ENCODE measurements at regions not wholly inside any gene's neighbourhood (a gene's known extent, or its start where the extent isn't known, plus 50 kb on each side); places are given as distances from the start of the nearest gene placed in this dataset.

DNA sequence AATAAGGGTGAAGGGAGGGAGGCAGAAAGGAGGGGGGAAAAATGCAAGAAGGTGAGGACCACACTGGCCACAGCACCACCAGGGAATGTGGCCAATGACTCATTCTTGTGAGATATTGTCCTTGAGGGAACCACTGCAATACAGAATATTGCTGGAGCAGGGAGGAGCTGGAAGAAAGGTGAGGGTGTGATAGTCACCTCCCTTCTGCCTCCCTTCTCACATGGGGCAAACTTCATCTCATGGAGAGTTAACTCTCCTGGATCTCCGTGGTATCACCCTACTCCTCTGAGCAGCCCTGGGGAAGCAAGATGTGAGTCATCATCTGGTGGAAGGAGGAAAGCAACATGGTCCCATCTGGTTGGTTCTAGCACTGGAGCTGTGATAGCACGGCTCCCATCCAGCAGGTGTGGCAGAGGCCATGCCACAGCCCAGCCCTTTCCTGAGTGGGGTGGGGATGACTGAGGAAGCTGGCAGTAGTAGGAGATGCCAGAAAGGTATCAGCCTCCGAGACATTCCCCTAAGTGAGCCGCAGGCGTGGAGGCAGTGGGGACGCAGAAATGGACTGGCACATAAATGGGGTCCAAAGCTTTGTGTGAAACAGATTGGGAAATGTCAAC, 115.9 kb upstream of the LPP start:
- peaks cover 0 to under 1% (median 0%) of the 10 kb centered on the region in 3 donors for H3K9me3 ChIP-seq (ENCODE audit: control extremely low read depth in 1 of 3, control insufficient read depth in 2 of 3, insufficient read depth in 1 of 3, low read length in 2 of 3)
- ATAC-seq (ENCODE audit: low read depth) (no peak), DNase-seq (no peak)
- no peaks in the 10 kb centered on the region for H3K36me3 ChIP-seq (replicated peaks in 1 of 2; ENCODE audit: control extremely low read depth in 1 of 2, control insufficient read depth in 1 of 2, extremely low read depth in 1 of 2, insufficient read depth in 2 of 2, low read length in 1 of 2)
- ChIA-PET CTCF (no interaction called here), POLR2A (no interaction called here)
- no peak overlapping the region for H3K4me2 ChIP-seq (replicated peaks; ENCODE audit: low read depth, low read length, poor library complexity, severe bottlenecking)
- H3K27ac ChIP-seq (ENCODE audit: low read length in 2 of 2), result no peak overlapping the region
- Mint-ChIP-seq H3K27ac (no peak overlapping the region), H3K4me3 (no peak overlapping the region), H3K4me1 (peaks cover 7% of the 10 kb centered on the region), H3K9me3 (ENCODE audit: insufficient read depth) (peaks cover 8% of the 10 kb centered on the region), H3K27me3 (peaks cover 6% of the 10 kb centered on the region)
- H4K20me1 ChIP-seq (ENCODE audit: control insufficient read depth, insufficient read depth, low read length, poor library complexity, severe bottlenecking), result no peaks in the 10 kb centered on the region
- intact Hi-C loops (cut with micrococcal nuclease), result no loop called here
- peaks cover 0 to 4% (median 2%) of the 10 kb centered on the region in 4 experiments for H3K27me3 ChIP-seq (replicated peaks in 1 of 4; ENCODE audit: control extremely low read depth in 1 of 4, control insufficient read depth in 3 of 4, insufficient read depth in 4 of 4, low read length in 3 of 4)
- H3K9ac ChIP-seq (ENCODE audit: low read length), result no peak overlapping the region
- TF ChIP-seq, protein P1, sequence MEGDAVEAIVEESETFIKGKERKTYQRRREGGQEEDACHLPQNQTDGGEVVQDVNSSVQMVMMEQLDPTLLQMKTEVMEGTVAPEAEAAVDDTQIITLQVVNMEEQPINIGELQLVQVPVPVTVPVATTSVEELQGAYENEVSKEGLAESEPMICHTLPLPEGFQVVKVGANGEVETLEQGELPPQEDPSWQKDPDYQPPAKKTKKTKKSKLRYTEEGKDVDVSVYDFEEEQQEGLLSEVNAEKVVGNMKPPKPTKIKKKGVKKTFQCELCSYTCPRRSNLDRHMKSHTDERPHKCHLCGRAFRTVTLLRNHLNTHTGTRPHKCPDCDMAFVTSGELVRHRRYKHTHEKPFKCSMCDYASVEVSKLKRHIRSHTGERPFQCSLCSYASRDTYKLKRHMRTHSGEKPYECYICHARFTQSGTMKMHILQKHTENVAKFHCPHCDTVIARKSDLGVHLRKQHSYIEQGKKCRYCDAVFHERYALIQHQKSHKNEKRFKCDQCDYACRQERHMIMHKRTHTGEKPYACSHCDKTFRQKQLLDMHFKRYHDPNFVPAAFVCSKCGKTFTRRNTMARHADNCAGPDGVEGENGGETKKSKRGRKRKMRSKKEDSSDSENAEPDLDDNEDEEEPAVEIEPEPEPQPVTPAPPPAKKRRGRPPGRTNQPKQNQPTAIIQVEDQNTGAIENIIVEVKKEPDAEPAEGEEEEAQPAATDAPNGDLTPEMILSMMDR (IDR thresholded peaks at IDR 0.05), result no peak
- TF ChIP-seq EZH2 (IDR thresholded peaks at IDR 0.05; ENCODE audit: borderline replicate concordance, insufficient read depth, low read depth, low read length, poor library complexity, severe bottlenecking), result no peak
- H2AFZ ChIP-seq (ENCODE audit: insufficient read depth, low read depth, low read length, poor library complexity, severe bottlenecking), result no peak overlapping the region
- WGBS (ENCODE audit: insufficient coverage), result 100% methylated on average over 2 of the region's 6 CpGs
- H3K4me3 ChIP-seq (ENCODE audit: control extremely low read depth in 1 of 5, extremely low read depth in 1 of 5, insufficient read depth in 1 of 5, low read depth in 2 of 5, low read length in 4 of 5), result no peak overlapping the region
- peaks cover 4 to 6% of the 10 kb centered on the region in 2 donors for H3K4me1 ChIP-seq (ENCODE audit: control insufficient read depth in 2 of 2, insufficient read depth in 2 of 2, low read length in 2 of 2)
- no peaks in the 10 kb centered on the region for H3K79me2 ChIP-seq (ENCODE audit: control insufficient read depth, insufficient read depth, low read length)

DNA sequence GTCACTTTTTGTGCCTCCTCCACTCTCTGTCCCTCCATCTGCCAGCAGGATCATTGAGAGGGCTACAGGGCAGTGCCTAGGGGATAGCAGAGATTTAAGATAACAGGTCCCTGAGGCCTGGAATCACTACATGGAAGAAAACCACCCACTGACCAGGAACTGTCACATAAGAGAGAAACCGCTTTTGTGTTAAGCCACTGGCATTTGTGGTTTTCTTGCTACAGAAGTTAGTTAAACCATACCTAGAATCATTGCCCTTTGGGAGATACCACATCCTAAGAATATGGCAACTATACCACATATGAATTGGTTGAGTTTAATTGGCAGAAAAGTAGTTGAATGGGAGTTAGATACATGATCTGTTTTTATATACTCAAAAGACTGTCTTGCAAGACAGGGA, 112.8 kb upstream of the LPP start:
- intact Hi-C loops (cut with micrococcal nuclease), result no loop called here
- no CpG with 5 or more reads among the region's 1 CpG for WGBS (ENCODE audit: insufficient coverage)
- Mint-ChIP-seq H3K27ac (no peak overlapping the region), H3K27me3 (peaks cover 4% of the 10 kb centered on the region), H3K4me1 (peaks cover 2% of the 10 kb centered on the region), H3K4me3 (no peak overlapping the region), H3K9me3 (ENCODE audit: insufficient read depth) (no peaks in the 10 kb centered on the region)
- no peak for TF ChIP-seq EZH2 (IDR thresholded peaks at IDR 0.05; ENCODE audit: borderline replicate concordance, insufficient read depth, low read depth, low read length, poor library complexity, severe bottlenecking)
- TF ChIP-seq, protein P1 (IDR thresholded peaks at IDR 0.05), result no peak
- Histone ChIP-seq H3K27ac (ENCODE audit: low read length in 2 of 2) (no peak overlapping the region), H3K27me3 (replicated peaks in 1 of 4; ENCODE audit: control extremely low read depth in 1 of 4, control insufficient read depth in 3 of 4, insufficient read depth in 4 of 4, low read length in 3 of 4) (peaks cover 0 to 4% (median 2%) of the 10 kb centered on the region in 4 experiments), H4K20me1 (ENCODE audit: control insufficient read depth, insufficient read depth, low read length, poor library complexity, severe bottlenecking) (no peaks in the 10 kb centered on the region), H3K4me3 (ENCODE audit: control extremely low read depth in 1 of 5, extremely low read depth in 1 of 5, insufficient read depth in 1 of 5, low read depth in 2 of 5, low read length in 4 of 5) (no peak overlapping the region), H2AFZ (ENCODE audit: insufficient read depth, low read depth, low read length, poor library complexity, severe bottlenecking) (no peak overlapping the region), H3K79me2 (ENCODE audit: control insufficient read depth, insufficient read depth, low read length) (no peaks in the 10 kb centered on the region), H3K9me3 (ENCODE audit: control extremely low read depth in 1 of 3, control insufficient read depth in 2 of 3, insufficient read depth in 1 of 3, low read length in 2 of 3) (no peaks in the 10 kb centered on the region), H3K36me3 (replicated peaks in 1 of 2; ENCODE audit: control extremely low read depth in 1 of 2, control insufficient read depth in 1 of 2, extremely low read depth in 1 of 2, insufficient read depth in 2 of 2, low read length in 1 of 2) (no peaks in the 10 kb centered on the region), H3K4me1 (ENCODE audit: control insufficient read depth in 2 of 2, insufficient read depth in 2 of 2, low read length in 2 of 2) (peaks cover 0 to 6% of the 10 kb centered on the region in 2 donors), H3K9ac (ENCODE audit: low read length) (no peak overlapping the region), H3K4me2 (replicated peaks; ENCODE audit: low read depth, low read length, poor library complexity, severe bottlenecking) (no peak overlapping the region)
- ATAC-seq (ENCODE audit: low read depth), result no peak
- ChIA-PET POLR2A (no interaction called here), CTCF (no interaction called here)
- DNase-seq, result no peak

All from B cell (primary cell).